HEK293 (cell line): ENCODE measurements at regions not wholly inside any gene's neighbourhood (a gene's known extent, or its start where the extent isn't known, plus 50 kb on each side); places are given as distances from the start of the nearest gene placed in this dataset.
A peak's percentile ranks its signal among the peaks of the same experiment; 100 is the strongest.

Experiments
- CTCF ChIA-PET: fragments of 350-600 bp; formaldehyde crosslinking; extraction: SDS; loops from one replicate; lab custom pipeline; 2021; ENCODE audit warnings: antibody characterized with exemption; lab: Yijun Ruan, JAX
- POLR2A ChIA-PET: fragments of 300-600 bp; formaldehyde crosslinking; extraction: SDS; loops from one replicate; lab custom pipeline; 2020; ENCODE audit warnings: antibody characterized with exemption, inconsistent platforms; lab: Yijun Ruan, JAX
- H3K27ac ChIP-seq: fragments of 200-500 bp; sonication (Bioruptor generic); 2 replicates; pipeline ENCODE4 v1.5.1; 2014; ENCODE audit warnings: low read depth, low read length, control low read depth, inconsistent platforms; ENCODE audit errors: extremely low read depth
- H3K36me3 ChIP-seq, 2 experiments: fragments of 200-500 bp in 1 of 2; sonication (Bioruptor generic) in 1 of 2; 1 replicate in 1 of 2; 2 replicates in 1 of 2; pipeline ENCODE4 v1.5.1; 2014 to 2017; ENCODE audit warnings: inconsistent platforms in 2 of 2, low read length in 2 of 2; ENCODE audit not compliant: control insufficient read depth in 2 of 2, insufficient read depth in 1 of 2
- H3K4me1 ChIP-seq: fragments of 200-500 bp; sonication (Bioruptor generic); 2 replicates; pipeline ENCODE4 v1.5.1; 2014; ENCODE audit warnings: mild to moderate bottlenecking, low read length, inconsistent platforms; ENCODE audit not compliant: control insufficient read depth, insufficient read depth
- H3K4me3 ChIP-seq: 2 replicates; pipeline ENCODE4 v1.5.1; 2011; ENCODE audit warnings: low read depth, mild to moderate bottlenecking, control low read depth, low read length, moderate library complexity
- H3K9me3 ChIP-seq: fragments of 200-500 bp; sonication (Bioruptor generic); 2 replicates; pipeline ENCODE4 v1.5.1; 2014; ENCODE audit warnings: low read depth, low read length, inconsistent platforms; ENCODE audit not compliant: control insufficient read depth, insufficient read depth
- OSR2 ChIP-seq: fragments of 450-650 bp; formaldehyde crosslinking; IDR thresholded peaks from 2 replicates; pipeline ENCODE4 v1.5.1; 2016; ENCODE audit warnings: missing biosample characterization, missing genetic modification characterization
- REPIN1 ChIP-seq: fragments of 450-650 bp; formaldehyde crosslinking; IDR thresholded peaks from 2 replicates; pipeline ENCODE4 v1.5.1; 2017; ENCODE audit warnings: missing biosample characterization, missing genetic modification characterization, low read depth
- WT1 ChIP-seq: fragments of 450-650 bp; formaldehyde crosslinking; IDR thresholded peaks from 2 replicates; pipeline ENCODE4 v1.5.1; 2016; ENCODE audit warnings: missing biosample characterization, missing genetic modification characterization
- ZBTB7A ChIP-seq: fragments of 450-650 bp; formaldehyde crosslinking; IDR thresholded peaks from 2 replicates; pipeline ENCODE4 v1.5.1; 2016; ENCODE audit warnings: low read depth, missing biosample characterization, missing genetic modification characterization
- ZFP3 ChIP-seq: fragments of 450-650 bp; formaldehyde crosslinking; IDR thresholded peaks from 2 replicates; pipeline ENCODE4 v1.5.1; 2016; ENCODE audit warnings: low read depth, missing biosample characterization, missing genetic modification characterization
- ZIC2 ChIP-seq: fragments of 450-650 bp; formaldehyde crosslinking; IDR thresholded peaks from 2 replicates; pipeline ENCODE4 v1.5.1; 2016; ENCODE audit warnings: missing biosample characterization, missing genetic modification characterization
- ZNF133 ChIP-seq: fragments of 450-650 bp; formaldehyde crosslinking; IDR thresholded peaks from 2 replicates; pipeline ENCODE4 v1.5.1; 2016; ENCODE audit warnings: missing biosample characterization, missing genetic modification characterization
- ZNF140 ChIP-seq: fragments of 450-650 bp; formaldehyde crosslinking; IDR thresholded peaks from 2 replicates; pipeline ENCODE4 v1.5.1; 2016; ENCODE audit warnings: missing biosample characterization, missing genetic modification characterization
- ZNF202 ChIP-seq: fragments of 450-650 bp; formaldehyde crosslinking; IDR thresholded peaks from 2 replicates; pipeline ENCODE4 v1.5.1; 2016; ENCODE audit warnings: missing biosample characterization, missing genetic modification characterization, borderline replicate concordance
- ZNF335 ChIP-seq: fragments of 450-650 bp; formaldehyde crosslinking; conservative IDR thresholded peaks from 2 replicates; pipeline ENCODE4 v1.5.1; 2016; ENCODE audit warnings: missing biosample characterization, missing genetic modification characterization
- ZNF37A ChIP-seq: fragments of 450-650 bp; IDR thresholded peaks from 2 replicates; pipeline ENCODE4 v1.5.1; 2018; ENCODE audit warnings: missing biosample characterization, missing genetic modification characterization
- ZNF394 ChIP-seq: fragments of 450-650 bp; formaldehyde crosslinking; IDR thresholded peaks from 2 replicates; pipeline ENCODE4 v1.5.1; 2016; ENCODE audit warnings: missing biosample characterization, missing genetic modification characterization, mild to moderate bottlenecking, moderate library complexity, borderline replicate concordance
- ZNF600 ChIP-seq: fragments of 450-650 bp; formaldehyde crosslinking; IDR thresholded peaks from 2 replicates; pipeline ENCODE4 v1.5.1; 2016; ENCODE audit warnings: missing biosample characterization, missing genetic modification characterization
- ZNF629 ChIP-seq: fragments of 450-650 bp; formaldehyde crosslinking; IDR thresholded peaks from 2 replicates; pipeline ENCODE4 v1.5.1; 2017; ENCODE audit warnings: missing biosample characterization, missing genetic modification characterization
- ZNF747 ChIP-seq: fragments of 450-650 bp; formaldehyde crosslinking; IDR thresholded peaks from 2 replicates; pipeline ENCODE4 v1.5.1; 2016; ENCODE audit warnings: missing biosample characterization, missing genetic modification characterization
- ZNF843 ChIP-seq: fragments of 450-650 bp; formaldehyde crosslinking; IDR thresholded peaks from 2 replicates; pipeline ENCODE4 v1.5.1; 2016; ENCODE audit warnings: missing biosample characterization, missing genetic modification characterization
- TF ChIP-seq, protein P1 (sequence below): fragments of 450-650 bp; formaldehyde crosslinking; IDR thresholded peaks from 2 replicates; pipeline ENCODE4; 2016; ENCODE audit warnings: missing biosample characterization, missing genetic modification characterization
- TF ChIP-seq, protein P2 (sequence below): fragments of 450-650 bp; formaldehyde crosslinking; IDR thresholded peaks from 2 replicates; pipeline ENCODE4 v1.5.1; 2016; ENCODE audit warnings: missing biosample characterization, missing genetic modification characterization
- TF ChIP-seq, protein P3 (sequence below): fragments of 450-650 bp; formaldehyde crosslinking; IDR thresholded peaks from 2 replicates; pipeline ENCODE4 v1.5.1; 2016; ENCODE audit warnings: missing biosample characterization, missing genetic modification characterization

DNA sequence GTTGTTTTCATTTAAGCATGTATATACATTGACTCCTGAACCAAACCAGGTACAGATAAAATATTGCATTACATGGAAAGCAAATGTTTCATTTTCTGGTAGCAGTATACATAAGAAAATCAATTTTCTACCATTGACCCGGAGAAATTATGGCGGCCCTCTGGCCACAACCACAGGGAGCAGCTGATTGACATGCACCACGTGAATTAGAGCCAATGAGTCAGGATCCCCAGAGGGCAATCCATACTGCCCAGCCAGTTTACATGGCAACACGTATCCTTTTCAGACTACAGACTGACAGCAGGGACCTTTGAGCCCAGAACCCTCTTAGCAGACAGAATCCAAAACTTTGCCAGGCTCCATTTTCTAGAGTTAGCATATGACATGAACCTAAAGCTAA is 272.2 kb upstream of the NEBL start:
- Histone ChIP-seq H3K27ac (no peak overlapping the region), H3K36me3 (no peaks in the 10 kb centered on the region), H3K4me1 (peaks cover 6% of the 10 kb centered on the region), H3K4me3 (no peak overlapping the region), H3K9me3 (no peaks in the 10 kb centered on the region)
- TF ChIP-seq WT1 (tag by site-specific recombination) (no peak), ZNF600 (peak; percentile 80), ZNF747 (tag by site-specific recombination) (no peak), ZNF843 (tag by site-specific recombination) (no peak), ZIC2 (tag by site-specific recombination) (0 out of 2 replicates have a peak, but pooled peaks have one; percentile 26), ZFP3 (no peak), OSR2 (tag by site-specific recombination) (peak; percentile 67; the same call in 1 of the 2 replicates), ZNF629 (tag by site-specific recombination) (peak; percentile 21; the same call in 1 of the 2 replicates), ZNF37A (no peak), ZNF133 (tag by site-specific recombination) (no peak), ZNF394 (tag by site-specific recombination) (peak; percentile 45; the same call in 1 of the 2 replicates), ZBTB7A (tag by site-specific recombination) (no peak)
- TF ChIP-seq, protein P1, sequence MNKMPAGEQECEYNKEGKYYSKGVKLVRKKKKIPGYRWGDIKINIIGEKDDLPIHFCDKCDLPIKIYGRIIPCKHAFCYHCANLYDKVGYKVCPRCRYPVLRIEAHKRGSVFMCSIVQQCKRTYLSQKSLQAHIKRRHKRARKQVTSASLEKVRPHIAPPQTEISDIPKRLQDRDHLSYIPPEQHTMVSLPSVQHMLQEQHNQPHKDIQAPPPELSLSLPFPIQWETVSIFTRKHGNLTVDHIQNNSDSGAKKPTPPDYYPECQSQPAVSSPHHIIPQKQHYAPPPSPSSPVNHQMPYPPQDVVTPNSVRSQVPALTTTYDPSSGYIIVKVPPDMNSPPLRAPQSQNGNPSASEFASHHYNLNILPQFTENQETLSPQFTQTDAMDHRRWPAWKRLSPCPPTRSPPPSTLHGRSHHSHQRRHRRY = no peak
- TF ChIP-seq, protein P2, sequence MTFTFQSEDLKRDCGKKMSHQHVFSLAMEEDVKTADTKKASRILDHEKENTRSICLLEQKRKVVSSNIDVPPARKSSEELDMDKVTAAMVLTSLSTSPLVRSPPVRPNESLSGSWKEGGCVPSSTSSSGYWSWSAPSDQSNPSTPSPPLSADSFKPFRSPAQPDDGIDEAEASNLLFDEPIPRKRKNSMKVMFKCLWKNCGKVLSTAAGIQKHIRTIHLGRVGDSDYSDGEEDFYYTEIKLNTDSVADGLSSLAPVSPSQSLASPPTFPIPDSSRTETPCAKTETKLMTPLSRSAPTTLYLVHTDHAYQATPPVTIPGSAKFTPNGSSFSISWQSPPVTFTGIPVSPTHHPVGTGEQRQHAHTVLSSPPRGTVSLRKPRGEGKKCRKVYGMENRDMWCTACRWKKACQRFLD (tag by site-specific recombination) = no peak
- TF ChIP-seq, protein P3, sequence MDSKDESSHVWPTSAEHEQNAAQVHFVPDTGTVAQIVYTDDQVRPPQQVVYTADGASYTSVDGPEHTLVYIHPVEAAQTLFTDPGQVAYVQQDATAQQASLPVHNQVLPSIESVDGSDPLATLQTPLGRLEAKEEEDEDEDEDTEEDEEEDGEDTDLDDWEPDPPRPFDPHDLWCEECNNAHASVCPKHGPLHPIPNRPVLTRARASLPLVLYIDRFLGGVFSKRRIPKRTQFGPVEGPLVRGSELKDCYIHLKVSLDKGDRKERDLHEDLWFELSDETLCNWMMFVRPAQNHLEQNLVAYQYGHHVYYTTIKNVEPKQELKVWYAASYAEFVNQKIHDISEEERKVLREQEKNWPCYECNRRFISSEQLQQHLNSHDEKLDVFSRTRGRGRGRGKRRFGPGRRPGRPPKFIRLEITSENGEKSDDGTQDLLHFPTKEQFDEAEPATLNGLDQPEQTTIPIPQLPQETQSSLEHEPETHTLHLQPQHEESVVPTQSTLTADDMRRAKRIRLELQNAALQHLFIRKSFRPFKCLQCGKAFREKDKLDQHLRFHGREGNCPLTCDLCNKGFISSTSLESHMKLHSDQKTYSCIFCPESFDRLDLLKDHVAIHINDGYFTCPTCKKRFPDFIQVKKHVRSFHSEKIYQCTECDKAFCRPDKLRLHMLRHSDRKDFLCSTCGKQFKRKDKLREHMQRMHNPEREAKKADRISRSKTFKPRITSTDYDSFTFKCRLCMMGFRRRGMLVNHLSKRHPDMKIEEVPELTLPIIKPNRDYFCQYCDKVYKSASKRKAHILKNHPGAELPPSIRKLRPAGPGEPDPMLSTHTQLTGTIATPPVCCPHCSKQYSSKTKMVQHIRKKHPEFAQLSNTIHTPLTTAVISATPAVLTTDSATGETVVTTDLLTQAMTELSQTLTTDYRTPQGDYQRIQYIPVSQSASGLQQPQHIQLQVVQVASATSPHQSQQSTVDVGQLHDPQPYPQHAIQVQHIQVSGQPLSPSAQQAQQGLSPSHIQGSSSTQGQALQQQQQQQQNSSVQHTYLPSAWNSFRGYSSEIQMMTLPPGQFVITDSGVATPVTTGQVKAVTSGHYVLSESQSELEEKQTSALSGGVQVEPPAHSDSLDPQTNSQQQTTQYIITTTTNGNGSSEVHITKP (tag by site-specific recombination) = no peak
- POLR2A ChIA-PET = no interaction called here
- CTCF ChIA-PET = interaction anchor here (0.6 to 0.7 kb wide), 3 partner anchors 90 to 99 kb away, joined by 3 to 5 read pairs (median 3); no protein-coding TSS in a partner anchor

DNA sequence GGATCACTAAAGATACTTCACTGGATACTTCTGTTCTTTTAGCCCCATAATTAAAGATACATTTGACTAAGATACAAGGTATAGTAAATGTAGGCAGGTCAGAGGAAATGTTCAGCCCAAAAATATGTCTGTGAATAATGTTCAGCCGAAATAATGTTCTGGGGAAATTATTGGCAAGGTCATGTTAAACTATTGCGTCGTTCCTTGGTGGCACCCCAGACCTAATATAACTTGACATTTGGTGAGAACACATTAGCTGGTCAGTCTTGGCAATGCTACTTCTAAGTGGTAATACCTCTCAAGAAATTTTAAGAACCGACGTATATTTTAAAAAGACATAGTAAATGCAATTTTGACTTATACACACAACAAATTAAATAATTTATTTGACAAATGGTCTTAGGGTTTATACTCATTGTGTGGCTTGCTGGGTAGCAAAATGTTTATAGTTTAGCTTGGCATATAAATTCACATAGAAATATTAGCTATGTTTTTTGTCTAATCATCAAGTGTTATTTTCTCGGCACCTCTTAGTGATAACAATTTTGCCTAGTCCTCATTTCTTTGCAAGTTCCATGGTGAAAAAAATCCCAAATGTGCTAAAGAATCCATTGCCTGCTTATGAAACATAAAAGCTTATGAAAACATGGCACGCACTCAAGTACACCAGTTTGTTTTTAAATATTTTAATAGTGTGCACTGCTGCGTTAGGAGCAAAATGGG is 270.3 kb upstream of the NEBL start:
- no peak overlapping the region for H3K27ac ChIP-seq
- ChIA-PET CTCF (no interaction called here), POLR2A (no interaction called here)
- H3K4me3 ChIP-seq = no peak overlapping the region
- H3K36me3 ChIP-seq = no peaks in the 10 kb centered on the region
- TF ChIP-seq ZBTB7A (tag by site-specific recombination) (no peak), ZNF202 (tag by site-specific recombination) (no peak), ZNF140 (no peak), REPIN1 (tag by site-specific recombination) (no peak), ZNF335 (tag by site-specific recombination) (0 out of 2 replicates have a peak, but pooled peaks have one; percentile 24)
- no peaks in the 10 kb centered on the region for H3K9me3 ChIP-seq
- H3K4me1 ChIP-seq = peaks cover 4% of the 10 kb centered on the region
